Activated naive CD4-positive, alpha-beta T cell treated with anti-CD3 and anti-CD28 coated beads, Interleukin-2, amount 50 U/mL, for 72 hours (primary cell): ENCODE measurements at regions not wholly inside any gene's neighbourhood (a gene's known extent, or its start where the extent isn't known, plus 50 kb on each side); places are given as distances from the start of the nearest gene placed in this dataset.

Source experiments
- ATAC-seq, 2 donors: fragments of 150-1000 bp; cut with Tn5 transposase; 2 replicates each; pipeline ENCODE4 v1.10.0; 2021; ENCODE audit warnings: mild to moderate bottlenecking in 2 of 2, moderate library complexity in 2 of 2
- DNase-seq, 2 donors: peaks; one replicate each; pipeline ENCODE4 v3.0.0; 2021 to 2022; ENCODE audit warnings: low spot score in 2 of 2
- H3K27ac Mint-ChIP-seq, 2 donors: one replicate each; pipeline ENCODE4 v1.8.0; 2022; ENCODE audit warnings: mild to moderate bottlenecking in 2 of 2, mixed read lengths in 2 of 2
- H3K36me3 Mint-ChIP-seq, 2 donors: one replicate each; pipeline ENCODE4 v1.8.0; 2022; ENCODE audit warnings: mixed read lengths in 2 of 2
- H3K9me3 Mint-ChIP-seq, 2 donors: one replicate each; pipeline ENCODE4 v1.8.0; 2022; ENCODE audit warnings: mixed read lengths in 2 of 2

GRCh38 chr2:75788154-75788553 lies 77.4 kb upstream of the GCFC2 start:
- DNase-seq = no peak
- Mint-ChIP-seq H3K9me3 (no peaks in the 10 kb centered on the region), H3K27ac (no peak overlapping the region), H3K36me3 (no peaks in the 10 kb centered on the region)
- no peak for ATAC-seq

GRCh38 chr2:75787532-75788132 lies 76.9 kb upstream of the GCFC2 start:
- Mint-ChIP-seq H3K27ac (no peak overlapping the region), H3K9me3 (no peaks in the 10 kb centered on the region), H3K36me3 (no peaks in the 10 kb centered on the region)
- DNase-seq (no peak), ATAC-seq (no peak)

- Mint-ChIP-seq H3K27ac (no peak overlapping the region), H3K9me3 (no peaks in the 10 kb centered on the region), H3K36me3 (no peaks in the 10 kb centered on the region)
- no peak for DNase-seq
- no peak for ATAC-seq
Observed at GRCh38 chr2:75775311-75775823, 64.7 kb upstream of the GCFC2 start.

- no peak overlapping the region for H3K27ac Mint-ChIP-seq
- H3K9me3 Mint-ChIP-seq = no peaks in the 10 kb centered on the region
- H3K36me3 Mint-ChIP-seq = no peaks in the 10 kb centered on the region
- ATAC-seq = no peak
- DNase-seq = no peak
Observed at GRCh38 chr2:75772908-75773630, 62.4 kb upstream of the GCFC2 start.

- Mint-ChIP-seq H3K9me3 (no peaks in the 10 kb centered on the region), H3K36me3 (no peaks in the 10 kb centered on the region), H3K27ac (no peak overlapping the region)
- ATAC-seq = no peak
- no peak for DNase-seq
Observed at GRCh38 chr2:75765798-75766197, 55.1 kb upstream of the GCFC2 start.

GRCh38 chr2:75764611-75765010 lies 53.9 kb upstream of the GCFC2 start:
- H3K27ac Mint-ChIP-seq = no peak overlapping the region
- no peaks in the 10 kb centered on the region for H3K9me3 Mint-ChIP-seq
- DNase-seq = no peak
- no peaks in the 10 kb centered on the region for H3K36me3 Mint-ChIP-seq
- ATAC-seq = no peak
